SK-N-MC (cell line): ENCODE measurements at regions not wholly inside any gene's neighbourhood (a gene's known extent, or its start where the extent isn't known, plus 50 kb on each side); places are given as distances from the start of the nearest gene placed in this dataset.

Experiments
- FOXP2 ChIP-seq: optimal IDR thresholded peaks from 2 replicates; pipeline ENCODE3; 2011; ENCODE audit warnings: mild to moderate bottlenecking, moderate library complexity; ENCODE audit not compliant: insufficient read depth; ENCODE audit errors: extremely low read length, control extremely low read depth
- POLR2AphosphoS5 ChIP-seq: IDR thresholded peaks from 2 replicates; pipeline ENCODE4 v1.6.1; 2012; ENCODE audit warnings: mild to moderate bottlenecking, low read depth, low read length, borderline replicate concordance

GRCh38 chrX:22575161-22575845, 302.6 kb downstream of the CBLL2 start:
- TF ChIP-seq FOXP2 = no peak
- TF ChIP-seq POLR2AphosphoS5 = no peak
